HG03439 (cell line): ENCODE measurements at regions not wholly inside any gene's neighbourhood (a gene's known extent, or its start where the extent isn't known, plus 50 kb on each side); places are given as distances from the start of the nearest gene placed in this dataset.

Experiments
- ATAC-seq: cut with Tn5 transposase; IDR thresholded peaks from one replicate; pipeline ENCODE4 v1.9.1; 2021; ENCODE audit warnings: mild to moderate bottlenecking, moderate library complexity; ENCODE audit not compliant: unreplicated experiment

DNA sequence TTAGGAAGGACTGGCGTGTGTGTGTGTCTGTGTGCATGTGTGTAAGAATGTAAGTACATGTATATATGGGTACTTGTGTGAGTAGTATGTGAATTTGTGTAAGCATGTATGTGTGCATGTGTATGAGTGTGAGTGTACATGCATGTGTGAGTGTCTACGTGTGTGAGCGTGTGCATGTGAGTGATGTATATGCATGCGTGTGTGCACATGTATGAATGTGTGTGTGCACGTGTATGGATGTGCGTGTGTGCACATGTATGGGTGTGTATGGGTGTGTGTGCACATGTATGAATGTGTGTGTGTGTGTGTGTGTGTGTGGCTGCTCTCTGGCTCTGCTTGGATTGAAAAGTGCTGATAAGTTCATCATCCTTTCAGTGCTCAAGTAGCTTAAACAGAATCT is 154.5 kb downstream of the TENT4A start:
- no peak for ATAC-seq

- ATAC-seq = no peak
Measured at GRCh38 chr5:6868171-6868570, 154.9 kb downstream of the TENT4A start.

GRCh38 chr5:6868575-6869215 is 155.5 kb downstream of the TENT4A start:
- no peak for ATAC-seq

DNA sequence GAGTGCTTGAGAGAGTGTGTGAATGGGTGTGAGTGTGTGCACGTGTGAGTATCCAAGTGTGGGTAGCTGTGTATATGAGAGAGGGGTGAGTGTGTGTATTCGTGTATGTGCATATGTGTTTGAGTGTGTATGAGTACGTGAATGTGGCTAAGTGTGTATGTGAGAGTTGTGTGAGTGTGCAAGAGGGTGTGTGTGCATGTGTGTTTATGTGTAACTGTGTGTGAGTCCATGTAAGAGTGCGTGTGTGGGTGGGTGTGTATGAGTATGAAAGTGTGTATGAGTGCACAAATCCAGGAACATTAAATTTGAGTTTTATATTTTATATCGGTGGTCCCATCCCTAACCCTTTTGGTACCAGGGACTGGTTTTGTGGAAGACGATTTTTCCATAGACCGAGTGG is 156.4 kb downstream of the TENT4A start:
- ATAC-seq = no peak

DNA sequence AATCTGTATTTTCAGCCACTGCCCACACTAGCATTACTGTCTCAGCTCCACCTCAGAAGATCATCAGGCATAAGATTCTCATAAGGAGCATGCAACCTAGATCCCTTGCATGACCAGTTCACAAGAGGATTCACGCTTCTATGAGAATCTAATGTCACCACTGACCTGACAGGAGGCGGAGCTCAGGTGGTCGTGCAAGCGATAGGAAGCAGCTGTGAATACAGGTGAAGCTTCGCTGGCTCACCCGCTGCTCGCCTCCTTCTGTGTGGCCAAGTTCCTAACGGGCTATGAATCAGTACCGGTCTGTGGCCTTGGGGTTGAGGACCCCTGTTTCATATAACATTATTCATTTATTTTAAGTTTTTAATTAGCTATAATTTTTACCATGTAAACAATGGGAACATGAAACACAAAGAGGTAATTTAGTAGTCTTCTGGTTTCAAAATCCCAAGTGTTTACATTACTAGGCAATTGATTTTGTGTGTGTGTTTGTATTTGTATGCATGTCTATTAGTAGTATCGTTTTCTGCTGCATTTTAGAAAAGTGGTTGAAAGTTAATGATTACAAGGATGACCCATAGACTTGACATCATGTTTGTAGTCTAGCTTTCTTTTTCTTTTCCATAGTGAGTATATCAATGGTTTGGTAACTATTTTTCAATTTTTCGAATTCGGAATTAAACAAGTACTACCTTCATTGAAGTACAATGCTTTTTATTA is 159.4 kb downstream of the TENT4A start:
- no peak for ATAC-seq

GRCh38 chr5:6873359-6873758 is 160.1 kb downstream of the TENT4A start:
- ATAC-seq = no peak

- no peak for ATAC-seq
Measured at GRCh38 chr5:6875376-6875775, 162.1 kb downstream of the TENT4A start.

DNA sequence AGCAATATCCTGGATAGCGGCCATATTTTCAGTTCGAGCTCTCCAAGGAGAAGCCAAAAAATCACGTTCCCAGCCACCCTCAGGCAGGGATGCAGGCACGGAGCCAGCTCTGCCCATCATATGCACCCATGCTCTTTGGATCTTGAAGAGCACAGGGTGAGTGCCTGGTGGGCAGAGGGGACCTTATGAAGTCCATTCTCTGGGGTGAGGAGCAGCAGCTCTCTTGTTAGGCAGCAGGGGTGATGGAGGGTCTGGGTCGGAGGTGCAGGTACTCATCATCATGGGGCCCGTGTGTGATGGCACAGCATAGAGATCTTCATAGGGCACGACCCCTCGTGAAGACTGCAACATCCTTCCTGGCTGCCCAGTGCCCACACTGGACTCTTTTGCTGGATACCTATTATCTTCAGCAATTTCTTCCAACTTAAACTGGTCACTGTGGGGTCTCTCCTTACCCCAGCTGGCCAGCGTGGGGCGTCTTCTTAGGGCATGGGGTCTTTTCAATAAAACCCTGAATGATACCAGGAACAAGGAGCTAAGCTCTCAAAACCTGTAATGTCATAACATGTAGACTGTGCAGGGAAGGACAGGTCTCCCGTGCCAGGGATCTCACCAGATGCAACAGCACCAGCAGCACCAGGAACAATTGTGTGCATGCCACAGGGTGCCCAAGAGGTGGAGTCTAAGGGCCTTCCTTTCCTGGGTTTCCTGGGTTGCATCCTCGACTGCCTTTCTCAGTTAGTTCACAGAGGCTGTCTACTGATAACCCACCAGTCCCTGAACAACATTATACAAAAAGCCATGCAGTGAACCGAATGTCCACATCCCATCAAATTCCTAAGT is 165.0 kb downstream of the TENT4A start:
- no peak for ATAC-seq

DNA sequence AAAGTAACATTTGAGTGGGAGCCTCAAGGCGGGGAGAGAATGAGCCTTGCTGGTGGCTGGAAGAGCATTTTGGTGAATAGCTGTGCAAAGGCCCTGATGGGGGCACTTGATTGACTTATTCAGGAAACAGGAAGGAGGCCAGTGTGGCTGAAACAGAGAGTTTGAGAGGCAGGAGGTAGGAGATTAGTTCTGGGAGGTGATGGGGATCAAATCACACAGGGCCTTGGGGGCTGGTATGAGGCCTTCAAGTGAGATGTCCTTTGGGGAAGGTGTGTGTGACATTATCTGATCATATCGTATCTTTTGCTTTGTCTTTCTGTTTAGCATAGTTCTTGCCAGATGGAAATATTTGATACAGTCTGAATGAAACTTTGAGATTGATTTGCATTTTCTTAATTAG is 172.3 kb downstream of the TENT4A start:
- no peak for ATAC-seq

- ATAC-seq = no peak
Measured at GRCh38 chr5:6886866-6887265, 173.6 kb downstream of the TENT4A start.

- no peak for ATAC-seq
Measured at GRCh38 chr5:6889030-6889429, 175.8 kb downstream of the TENT4A start.

DNA sequence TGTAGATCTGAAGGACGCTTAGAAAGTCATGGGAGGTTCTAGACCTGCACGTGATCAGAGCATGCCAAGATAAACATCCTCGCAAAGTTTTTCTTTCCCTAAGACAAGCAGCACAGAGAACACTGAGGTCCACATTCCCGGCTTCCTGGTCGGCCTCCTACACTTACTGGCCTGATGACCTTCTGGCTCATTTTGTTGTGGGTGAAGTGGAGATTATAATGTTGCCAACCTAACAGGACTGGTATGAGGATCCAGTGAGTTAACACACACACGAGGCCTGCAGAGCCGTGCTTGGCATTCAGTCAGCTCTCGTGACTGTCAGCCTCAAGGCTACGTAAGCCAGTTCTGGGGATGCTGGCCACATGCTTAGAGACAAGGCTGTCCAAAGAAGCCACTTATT is 186.0 kb downstream of the TENT4A start:
- no peak for ATAC-seq

GRCh38 chr5:6900247-6901227 is 187.3 kb downstream of the TENT4A start:
- ATAC-seq = no peak

- no peak for ATAC-seq
Measured at GRCh38 chr5:6902094-6902493, 188.9 kb downstream of the TENT4A start.

GRCh38 chr5:6902597-6902996 is 189.4 kb downstream of the TENT4A start:
- no peak for ATAC-seq

- ATAC-seq = no peak
Measured at GRCh38 chr5:6903934-6904333, 190.7 kb downstream of the TENT4A start.

DNA sequence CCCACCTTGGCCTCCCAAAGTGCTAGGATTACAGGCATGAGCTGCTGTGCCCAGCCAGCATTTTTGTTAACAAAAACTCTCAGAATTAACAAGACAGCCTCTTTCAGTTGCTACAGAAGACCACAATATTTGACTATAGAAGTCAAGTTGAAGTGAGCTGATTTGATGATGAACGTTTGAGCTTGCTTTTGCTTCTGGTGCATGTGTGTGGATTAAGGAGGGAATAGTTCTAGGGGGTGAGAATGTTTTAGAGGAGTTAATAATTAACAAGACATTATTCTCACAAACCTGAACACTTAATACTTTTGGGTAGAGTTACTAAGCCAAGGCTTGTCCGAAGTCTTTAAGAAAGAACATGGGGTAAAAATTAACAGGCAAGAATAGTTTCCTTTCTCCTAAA is 191.6 kb downstream of the TENT4A start:
- no peak for ATAC-seq

GRCh38 chr5:6905423-6905822 is 192.2 kb downstream of the TENT4A start:
- ATAC-seq = no peak

GRCh38 chr5:6905883-6906282 is 192.7 kb downstream of the TENT4A start:
- ATAC-seq = no peak

GRCh38 chr5:6907320-6907918 is 194.2 kb downstream of the TENT4A start:
- no peak for ATAC-seq
